Mucosa of descending colon (tissue), 3 donors: ENCODE measurements at regions not wholly inside any gene's neighbourhood (a gene's known extent, or its start where the extent isn't known, plus 50 kb on each side); places are given as distances from the start of the nearest gene placed in this dataset.

Experiments
- ATAC-seq: fragments of 200-7000 bp; cut with Tn5 transposase; one replicate; pipeline ENCODE4 v1.9.1; 2020; ENCODE audit warnings: mild to moderate bottlenecking, moderate library complexity
- DNase-seq, 3 donors: peaks; one replicate each; pipeline ENCODE4 v3.0.0-alpha.2; 2020
- H3K36me3 ChIP-seq: fragments of 200-600 bp; one replicate; pipeline ENCODE4 v1.8.0; 2021; ENCODE audit warnings: low read depth, mild to moderate bottlenecking
- H3K4me1 ChIP-seq: fragments of 200-600 bp; one replicate; pipeline ENCODE4 v1.8.0; 2021; ENCODE audit warnings: low read depth, mild to moderate bottlenecking
- H3K4me3 ChIP-seq: fragments of 200-600 bp; one replicate; pipeline ENCODE4 v1.8.0; 2021; ENCODE audit warnings: mild to moderate bottlenecking
- H3K9me3 ChIP-seq: fragments of 200-600 bp; one replicate; pipeline ENCODE4 v1.8.0; 2021; ENCODE audit warnings: mild to moderate bottlenecking
- CTCF ChIP-seq: fragments of 200-600 bp; IDR thresholded peaks from one replicate; pipeline ENCODE4 v1.8.0; 2022; ENCODE audit warnings: antibody characterized with exemption, mild to moderate bottlenecking
- intact Hi-C, 2 donors: fragments of 100-400 bp; cut with DNase I in 1 of 2; cut with micrococcal nuclease in 1 of 2; formaldehyde crosslinking; loops; one replicate each; pipeline versions ENCODE4 v1.11.0 to v1.11.1; 2022; cut with DNase I, micrococcal nuclease
- donor health status: DM: no; HTN: no; CAD: no; lungs with moderate emphysema.
- donor health status: DM: no; HTN: no; CAD: no.
- donor health status: DM: no; HTN: yes; CAD: no.

- Histone ChIP-seq H3K36me3 (no peaks in the 10 kb centered on the region), H3K9me3 (no peaks in the 10 kb centered on the region), H3K4me1 (no peaks in the 10 kb centered on the region), H3K4me3 (no peak overlapping the region)
- intact Hi-C loops, result no loop called here
- no peak for TF ChIP-seq CTCF
- DNase-seq (no peak), ATAC-seq (no peak)
Observed at GRCh38 chr7:46126675-46127300, 205.7 kb upstream of the IGFBP3 start.

- Histone ChIP-seq H3K4me1 (no peaks in the 10 kb centered on the region), H3K4me3 (no peak overlapping the region), H3K9me3 (no peaks in the 10 kb centered on the region), H3K36me3 (no peaks in the 10 kb centered on the region)
- DNase-seq, result no peak
- no peak for ATAC-seq
- intact Hi-C loops, result no loop called here
- TF ChIP-seq CTCF, result no peak
Observed at GRCh38 chr7:46123756-46124343, 202.8 kb upstream of the IGFBP3 start.

GRCh38 chr7:46115410-46115809 lies 194.3 kb upstream of the IGFBP3 start:
- Histone ChIP-seq H3K36me3 (no peaks in the 10 kb centered on the region), H3K4me3 (no peak overlapping the region), H3K4me1 (no peaks in the 10 kb centered on the region), H3K9me3 (no peaks in the 10 kb centered on the region)
- ATAC-seq, result no peak
- DNase-seq, result no peak
- intact Hi-C loops, result no loop called here
- no peak for TF ChIP-seq CTCF

- ATAC-seq (no peak), DNase-seq (no peak)
- no peak overlapping the region for H3K4me3 ChIP-seq
- intact Hi-C loops, result no loop called here
- no peak for TF ChIP-seq CTCF
- no peaks in the 10 kb centered on the region for H3K9me3 ChIP-seq
- no peaks in the 10 kb centered on the region for H3K4me1 ChIP-seq
- no peaks in the 10 kb centered on the region for H3K36me3 ChIP-seq
Observed at GRCh38 chr7:46109437-46109836, 188.4 kb upstream of the IGFBP3 start.

- Histone ChIP-seq H3K9me3 (no peaks in the 10 kb centered on the region), H3K4me3 (no peak overlapping the region), H3K4me1 (no peaks in the 10 kb centered on the region), H3K36me3 (no peaks in the 10 kb centered on the region)
- ATAC-seq, result no peak
- intact Hi-C loops, result no loop called here
- DNase-seq, result no peak
- TF ChIP-seq CTCF, result no peak
Observed at GRCh38 chr7:46108272-46108671, 187.2 kb upstream of the IGFBP3 start.
